ENCODE measurements at regions not wholly inside any gene's neighbourhood (a gene's known extent, or its start where the extent isn't known, plus 50 kb on each side); places are given as distances from the start of the nearest gene placed in this dataset.

- no peak for DNase-seq
Measured at GRCh38 chr6:139592011-139592410, 217.6 kb upstream of the CITED2 start.

DNA sequence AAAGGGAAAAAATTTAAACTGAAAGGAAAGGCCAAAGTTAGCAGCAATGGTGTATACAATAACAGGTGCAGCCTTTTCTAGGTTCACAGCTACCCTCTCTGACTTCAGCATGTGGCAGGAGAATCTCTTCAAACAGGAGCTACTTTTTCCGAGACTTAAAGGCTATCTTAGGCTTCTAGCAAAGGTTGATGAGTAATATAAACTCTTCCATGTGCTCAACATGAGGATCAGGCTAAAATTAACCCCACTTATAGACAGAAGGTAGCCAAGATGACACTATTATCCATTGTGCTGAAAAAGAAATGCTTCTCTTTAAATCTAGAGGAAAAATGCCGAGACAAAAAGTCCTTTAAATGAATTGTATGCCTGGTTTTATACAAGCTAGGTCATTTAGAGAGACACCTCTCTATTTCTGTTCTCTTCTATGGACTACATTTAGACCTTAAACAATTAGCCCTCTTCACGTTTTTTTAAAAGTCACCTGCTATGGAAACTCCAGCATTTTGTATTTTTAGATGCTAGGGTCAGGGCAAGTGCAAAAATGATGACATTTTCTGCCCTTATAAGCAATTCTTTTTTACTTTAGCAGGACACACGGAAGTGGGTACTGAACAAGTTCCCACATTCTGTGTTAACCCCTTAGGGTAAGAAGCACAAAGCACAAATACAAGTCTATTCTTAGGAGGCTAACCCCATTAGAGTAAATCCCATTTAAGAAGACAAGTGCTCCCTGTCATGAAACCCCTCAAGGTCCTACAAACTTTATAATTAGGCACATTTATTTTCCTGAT is 216.8 kb upstream of the CITED2 start:
- no peak for DNase-seq

DNA sequence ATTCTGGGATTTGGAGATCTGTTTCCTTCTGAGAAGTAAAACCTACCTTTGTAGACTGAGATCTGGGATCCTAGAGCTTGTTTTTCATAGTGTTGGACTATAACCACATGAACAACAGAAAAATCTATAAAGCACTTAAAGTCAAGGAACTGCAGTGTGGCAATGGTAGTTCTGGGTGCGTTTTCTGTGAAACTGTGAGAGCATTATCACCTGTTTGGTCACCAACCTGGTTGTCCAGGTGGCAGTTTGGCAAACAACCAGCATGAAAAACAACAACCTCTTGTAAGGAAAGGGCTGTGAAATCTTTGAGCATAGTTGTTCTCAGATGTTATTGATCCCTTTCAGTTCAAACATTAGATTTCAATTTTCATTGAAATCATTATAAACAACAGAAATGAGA is 215.8 kb upstream of the CITED2 start:
- DNase-seq: no peak

- DNase-seq: peak; percentile 93
Measured at GRCh38 chr6:139588734-139589593, 214.5 kb upstream of the CITED2 start.

DNA sequence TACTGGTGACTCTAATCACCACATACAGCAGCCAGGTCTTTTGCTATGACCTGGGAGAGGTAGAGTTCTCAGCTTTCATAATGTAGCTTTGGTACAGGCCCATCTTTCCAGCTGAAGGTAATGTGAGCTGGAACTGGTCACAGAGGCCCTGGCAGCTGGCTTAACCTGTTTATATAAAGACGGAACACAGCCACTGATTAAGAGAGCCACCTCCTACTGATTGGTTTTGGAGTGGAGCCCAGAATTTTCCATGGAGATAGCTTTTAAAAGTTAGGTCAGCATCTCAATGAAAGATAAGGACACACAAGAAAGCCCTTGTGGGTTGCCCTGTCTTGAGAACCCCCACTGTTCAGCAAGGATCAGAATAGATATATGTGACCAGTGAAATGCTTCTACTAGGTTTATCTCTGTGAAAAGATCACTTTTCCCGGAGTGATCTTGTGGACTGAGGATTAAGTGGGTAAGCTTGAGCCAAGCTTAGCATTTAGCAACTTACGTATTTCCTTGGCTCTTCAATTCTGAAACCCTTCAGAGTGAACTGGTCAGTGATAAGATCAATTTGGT is 213.7 kb upstream of the CITED2 start:
- DNase-seq: peak; percentile 55

- DNase-seq: peak; percentile 97
Measured at GRCh38 chr6:139587469-139587868, 213.0 kb upstream of the CITED2 start.

GRCh38 chr6:139586273-139586672 is 211.8 kb upstream of the CITED2 start:
- no peak for DNase-seq

DNA sequence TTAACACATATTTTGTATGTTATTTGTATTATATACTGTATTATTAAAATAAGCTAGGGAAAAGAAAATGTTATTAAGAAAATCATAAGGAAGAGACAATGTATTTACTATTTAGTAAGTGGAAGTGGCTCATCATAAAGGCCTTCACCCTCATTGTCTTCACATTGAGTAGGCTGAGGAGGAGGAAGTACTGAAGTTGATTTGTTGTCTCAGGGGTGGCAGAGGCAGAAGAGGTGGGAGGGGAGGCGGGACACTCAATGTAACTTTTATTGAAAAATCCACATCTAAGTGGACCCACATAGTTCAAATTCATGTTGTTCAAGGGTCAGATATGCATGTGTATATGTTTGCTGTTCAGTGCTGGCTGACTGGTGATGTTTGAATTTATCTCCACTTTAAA is 210.2 kb upstream of the CITED2 start:
- no peak for DNase-seq

GRCh38 chr6:139583420-139583819 is 209.0 kb upstream of the CITED2 start:
- peak; percentile 61 for DNase-seq

GRCh38 chr6:139582956-139583355 is 208.5 kb upstream of the CITED2 start:
- DNase-seq: peak; percentile 46

GRCh38 chr6:139581485-139581865 is 207.0 kb upstream of the CITED2 start:
- peak; percentile 28 for DNase-seq

- no peak for DNase-seq
Measured at GRCh38 chr6:139580592-139581484, 206.4 kb upstream of the CITED2 start.

- DNase-seq: peak; percentile 96
Measured at GRCh38 chr6:139577763-139578604, 203.5 kb upstream of the CITED2 start.

GRCh38 chr6:139577124-139577762 is 202.8 kb upstream of the CITED2 start:
- peak; percentile 39 for DNase-seq

- DNase-seq: no peak
Measured at GRCh38 chr6:139572001-139572400, 197.6 kb upstream of the CITED2 start.

DNA sequence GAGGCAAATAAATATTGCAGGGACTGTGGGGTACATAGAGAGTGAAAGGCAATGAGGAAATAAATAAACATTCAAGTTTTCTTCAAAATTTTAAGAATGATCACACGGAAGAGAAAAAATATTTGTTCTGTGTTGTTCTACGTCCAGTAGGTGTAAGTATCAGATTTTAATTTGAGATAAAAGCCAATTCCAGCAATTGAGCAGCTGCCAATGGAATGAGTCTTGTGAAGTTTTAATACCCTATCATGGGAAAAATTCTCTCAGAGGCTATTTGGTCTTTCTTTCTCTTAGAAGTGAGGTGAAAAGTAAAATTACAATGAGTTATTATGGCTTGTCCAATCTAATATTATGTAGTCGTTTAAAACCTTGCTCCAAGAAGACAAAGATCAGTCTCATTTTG is 195.7 kb upstream of the CITED2 start:
- no peak for DNase-seq

DNA sequence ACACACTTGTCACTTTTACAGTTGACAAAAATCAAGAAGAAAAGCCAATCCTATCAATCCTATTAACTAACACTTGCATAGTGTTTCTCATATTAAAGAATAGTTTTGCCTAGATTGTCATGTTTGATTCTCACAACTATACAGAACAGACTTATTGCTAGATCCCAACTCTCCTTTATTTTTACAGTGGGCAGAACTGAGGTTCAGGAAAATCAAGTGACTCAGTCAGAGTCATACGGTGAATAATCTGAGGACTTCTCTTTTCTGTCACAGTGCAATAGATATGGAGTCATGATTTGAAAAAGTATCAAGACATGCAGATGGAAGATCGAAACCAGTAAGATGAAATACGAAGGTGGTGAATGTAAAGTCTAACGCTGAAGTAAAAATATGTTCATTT is 195.1 kb upstream of the CITED2 start:
- peak; percentile 59 for DNase-seq

DNA sequence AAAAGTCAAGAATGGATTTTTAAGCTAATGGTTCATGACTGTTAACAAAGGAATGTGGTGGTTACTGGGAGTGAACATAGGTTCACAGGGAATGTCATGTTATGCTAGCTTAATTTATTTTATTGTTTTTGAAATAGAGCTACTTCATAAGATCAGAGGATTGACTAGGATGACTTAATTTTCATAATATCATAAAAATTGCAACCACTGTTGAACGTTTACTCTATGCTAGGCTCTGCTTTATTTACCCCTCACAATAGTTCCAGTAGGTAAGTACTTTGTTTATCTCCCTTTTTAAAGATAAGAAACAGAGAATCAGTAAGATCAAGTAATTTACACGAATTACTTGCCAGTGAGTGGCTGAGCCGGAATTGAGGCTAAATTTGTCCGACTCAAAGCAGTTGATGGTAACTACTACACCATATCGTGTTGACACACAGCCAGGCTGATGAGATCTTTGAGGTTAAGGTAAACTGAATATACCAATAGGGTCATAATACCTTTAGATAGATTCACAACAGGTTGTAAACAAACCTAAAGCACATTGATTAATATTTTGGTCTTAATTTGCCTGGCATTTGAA is 194.6 kb upstream of the CITED2 start:
- DNase-seq: peak; percentile 89

DNA sequence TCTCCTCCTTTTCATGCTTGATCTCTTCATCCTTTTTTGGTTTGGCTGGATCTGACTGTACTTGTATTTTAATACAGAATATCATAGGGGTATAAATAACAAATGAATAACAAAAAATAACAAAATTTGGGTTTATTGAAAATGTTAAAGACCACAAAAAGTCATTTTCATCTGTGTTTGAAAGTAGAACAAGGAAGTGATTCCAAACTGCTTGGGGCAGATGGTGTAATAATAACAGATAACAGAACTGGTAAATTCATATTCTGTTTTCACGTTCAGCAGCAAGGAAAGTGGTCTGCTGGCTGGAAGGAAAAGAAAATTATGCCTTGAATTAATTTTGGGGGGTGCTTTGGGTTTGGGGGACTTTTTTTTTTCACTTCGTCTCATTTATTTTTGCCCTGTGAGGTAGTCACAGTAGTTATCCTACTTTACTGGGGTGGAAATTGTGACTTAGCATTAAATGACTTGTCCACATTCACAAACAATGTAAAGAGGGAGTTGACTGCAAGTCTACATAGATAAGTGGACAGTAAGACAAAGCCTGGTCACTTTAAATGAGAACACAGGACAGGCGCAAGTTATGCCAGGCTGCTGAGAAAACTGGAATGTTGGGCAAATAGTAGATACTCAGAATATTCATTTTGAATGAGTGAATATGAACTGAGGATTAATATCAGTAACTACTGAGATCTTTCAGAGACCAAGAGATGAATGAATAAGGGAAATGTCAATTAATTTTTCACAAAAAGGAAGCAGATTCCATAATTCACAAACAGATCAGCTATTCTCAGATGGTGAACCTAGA is 193.9 kb upstream of the CITED2 start:
- DNase-seq: no peak

DNA sequence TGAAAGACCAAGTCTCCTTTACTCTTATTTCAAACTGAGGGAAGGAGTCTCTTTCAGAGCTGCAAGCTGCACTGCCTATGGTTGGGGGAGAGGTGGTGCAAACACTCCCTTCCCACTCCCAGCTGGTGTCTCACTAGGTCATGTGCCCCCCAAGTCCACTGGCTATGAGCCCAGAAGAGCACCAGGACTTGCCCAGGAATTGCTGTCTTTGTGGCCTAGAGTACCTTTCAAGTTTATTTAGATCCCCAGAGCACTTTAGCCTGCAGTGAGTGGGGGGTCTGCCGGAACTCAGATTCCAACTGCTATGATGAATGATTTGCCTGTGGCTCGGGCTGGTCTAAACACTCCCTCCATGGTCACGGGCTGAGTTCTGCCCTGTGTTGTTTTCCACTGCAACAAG is 192.6 kb upstream of the CITED2 start:
- no peak for DNase-seq

Data from fibroblast of skin of right quadriceps (primary cell).